OCI-LY3 (cell line): ENCODE measurements at regions not wholly inside any gene's neighbourhood (a gene's known extent, or its start where the extent isn't known, plus 50 kb on each side); places are given as distances from the start of the nearest gene placed in this dataset.

Experiments
- H2AFZ ChIP-seq: fragments of 200-600, 300-600 bp; shearing (Covaris generic); 2 replicates; pipeline ENCODE4 v1.6.0; 2014; ENCODE audit warnings: antibody characterized with exemption, low read depth, low read length
- H3K27ac ChIP-seq: fragments of 200-600, 300-600 bp; sonication (generic); 2 replicates; pipeline ENCODE4 v1.5.1; 2014; ENCODE audit warnings: mild to moderate bottlenecking, low read length, moderate library complexity, mixed read lengths
- H3K27me3 ChIP-seq: fragments of 200-600, 300-600 bp; sonication (generic); 2 replicates; pipeline ENCODE4 v1.6.1; 2014; ENCODE audit warnings: low read depth, low read length, mixed read lengths
- H3K36me3 ChIP-seq: fragments of 200-600, 300-600 bp; sonication (generic); replicated peaks from 2 replicates; pipeline ENCODE3; 2014; ENCODE audit warnings: low read depth, low read length, mixed read lengths
- H3K4me1 ChIP-seq: fragments of 300-600, 200-600 bp; sonication (generic); 2 replicates; pipeline ENCODE4 v1.6.1; 2014; ENCODE audit warnings: low read length, mixed read lengths
- H3K4me2 ChIP-seq: fragments of 200-600, 300-600 bp; sonication (generic); 2 replicates; pipeline ENCODE4 v1.6.1; 2014; ENCODE audit warnings: low read length, mixed read lengths
- H3K4me3 ChIP-seq: fragments of 300-600, 200-600 bp; sonication (generic); 2 replicates; pipeline ENCODE4 v1.5.1; 2014; ENCODE audit warnings: antibody characterized with exemption, mild to moderate bottlenecking, low read length, moderate library complexity
- H3K79me2 ChIP-seq: fragments of 300-600, 200-600 bp; shearing (Covaris generic); 2 replicates; pipeline ENCODE4 v1.6.1; 2014; ENCODE audit warnings: mild to moderate bottlenecking, low read length, mixed read lengths
- H3K9ac ChIP-seq: fragments of 300-600, 200-600 bp; shearing (Covaris generic); 2 replicates; pipeline ENCODE4 v1.6.0; 2014; ENCODE audit warnings: mild to moderate bottlenecking, low read length, moderate library complexity
- H3K9me3 ChIP-seq: fragments of 200-600, 300-600 bp; shearing (Covaris generic); 2 replicates; pipeline ENCODE4 v1.6.1; 2014; ENCODE audit warnings: low read length, mixed read lengths; ENCODE audit not compliant: insufficient read depth
- H4K20me1 ChIP-seq: fragments of 200-600, 300-600 bp; sonication (generic); 2 replicates; pipeline ENCODE4 v1.6.1; 2016; ENCODE audit warnings: low read length, mixed read lengths; ENCODE audit not compliant: insufficient read depth
- EZH2phosphoT487 ChIP-seq: fragments of 200-600 bp; shearing (Covaris generic); IDR thresholded peaks from 2 replicates; pipeline ENCODE4 v1.6.1; 2018; ENCODE audit warnings: antibody characterized with exemption, mixed run types, low read depth
- TF ChIP-seq, protein P1 (sequence below): fragments of 200-600, 300-600 bp; sonication (generic); IDR thresholded peaks from 2 replicates; pipeline ENCODE4 v1.5.1; 2014; ENCODE audit warnings: antibody characterized with exemption, low read length, low read depth

DNA sequence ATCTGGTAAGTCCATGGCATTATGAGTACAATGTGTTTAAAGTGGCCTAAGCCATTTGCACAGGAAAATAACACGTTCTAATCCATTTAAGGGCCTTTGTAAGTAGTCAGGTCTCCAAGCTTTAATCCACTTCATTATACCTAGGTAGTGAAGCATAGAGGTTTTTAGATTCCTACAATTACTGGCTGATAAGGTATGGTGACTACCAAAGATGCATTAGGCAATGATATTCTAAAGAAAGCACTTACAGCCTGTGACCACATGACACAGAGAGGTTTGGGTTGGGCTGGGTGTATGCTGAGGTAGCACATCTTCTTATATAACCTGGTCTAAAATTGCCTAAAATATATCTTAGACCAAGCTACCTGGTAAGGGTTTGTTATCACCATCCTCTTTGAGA lies 504.4 kb downstream of the TFAP2B start:
- no peak overlapping the region for H3K4me2 ChIP-seq

DNA sequence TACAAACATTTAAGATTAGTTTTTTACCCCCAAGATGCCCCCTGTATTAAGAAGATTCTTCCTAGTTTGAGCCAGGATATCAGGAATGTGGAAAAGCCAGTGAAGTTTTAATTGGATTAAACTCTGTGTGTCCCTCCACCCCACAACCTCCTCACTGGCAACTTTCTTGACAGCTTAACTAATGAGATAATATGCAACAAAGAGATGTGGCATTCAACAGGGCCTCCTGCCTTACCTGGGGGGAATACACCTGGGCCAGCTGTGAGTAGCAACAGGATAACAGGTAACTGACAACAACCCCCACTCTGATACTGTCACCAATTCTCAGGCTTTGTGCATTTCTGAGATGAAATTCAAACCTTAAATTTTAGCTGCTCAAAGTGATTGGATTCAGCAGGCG lies 512.3 kb downstream of the TFAP2B start:
- no peak overlapping the region for H3K27ac ChIP-seq
- no peaks in the 10 kb centered on the region for H3K4me1 ChIP-seq
- H3K27me3 ChIP-seq = no peaks in the 10 kb centered on the region
- no peak overlapping the region for H3K9ac ChIP-seq
- no peak overlapping the region for H2AFZ ChIP-seq
- no peaks in the 10 kb centered on the region for H3K36me3 ChIP-seq
- H3K9me3 ChIP-seq = no peaks in the 10 kb centered on the region
- no peak for TF ChIP-seq EZH2phosphoT487
- TF ChIP-seq, protein P1, sequence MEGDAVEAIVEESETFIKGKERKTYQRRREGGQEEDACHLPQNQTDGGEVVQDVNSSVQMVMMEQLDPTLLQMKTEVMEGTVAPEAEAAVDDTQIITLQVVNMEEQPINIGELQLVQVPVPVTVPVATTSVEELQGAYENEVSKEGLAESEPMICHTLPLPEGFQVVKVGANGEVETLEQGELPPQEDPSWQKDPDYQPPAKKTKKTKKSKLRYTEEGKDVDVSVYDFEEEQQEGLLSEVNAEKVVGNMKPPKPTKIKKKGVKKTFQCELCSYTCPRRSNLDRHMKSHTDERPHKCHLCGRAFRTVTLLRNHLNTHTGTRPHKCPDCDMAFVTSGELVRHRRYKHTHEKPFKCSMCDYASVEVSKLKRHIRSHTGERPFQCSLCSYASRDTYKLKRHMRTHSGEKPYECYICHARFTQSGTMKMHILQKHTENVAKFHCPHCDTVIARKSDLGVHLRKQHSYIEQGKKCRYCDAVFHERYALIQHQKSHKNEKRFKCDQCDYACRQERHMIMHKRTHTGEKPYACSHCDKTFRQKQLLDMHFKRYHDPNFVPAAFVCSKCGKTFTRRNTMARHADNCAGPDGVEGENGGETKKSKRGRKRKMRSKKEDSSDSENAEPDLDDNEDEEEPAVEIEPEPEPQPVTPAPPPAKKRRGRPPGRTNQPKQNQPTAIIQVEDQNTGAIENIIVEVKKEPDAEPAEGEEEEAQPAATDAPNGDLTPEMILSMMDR = no peak
- H3K4me2 ChIP-seq = no peak overlapping the region
- H3K4me3 ChIP-seq = no peak overlapping the region
- H3K79me2 ChIP-seq = no peaks in the 10 kb centered on the region
- H4K20me1 ChIP-seq = no peaks in the 10 kb centered on the region

More for the DNA sequence above, 504.4 kb downstream of the TFAP2B start:
- no peak for TF ChIP-seq EZH2phosphoT487
- TF ChIP-seq, protein P1 = no peak
- Histone ChIP-seq H3K36me3 (no peaks in the 10 kb centered on the region), H3K79me2 (no peaks in the 10 kb centered on the region), H2AFZ (no peak overlapping the region), H3K27ac (no peak overlapping the region), H4K20me1 (no peaks in the 10 kb centered on the region), H3K27me3 (no peaks in the 10 kb centered on the region), H3K4me1 (no peaks in the 10 kb centered on the region), H3K9me3 (no peaks in the 10 kb centered on the region), H3K4me3 (no peak overlapping the region), H3K9ac (no peak overlapping the region)

DNA sequence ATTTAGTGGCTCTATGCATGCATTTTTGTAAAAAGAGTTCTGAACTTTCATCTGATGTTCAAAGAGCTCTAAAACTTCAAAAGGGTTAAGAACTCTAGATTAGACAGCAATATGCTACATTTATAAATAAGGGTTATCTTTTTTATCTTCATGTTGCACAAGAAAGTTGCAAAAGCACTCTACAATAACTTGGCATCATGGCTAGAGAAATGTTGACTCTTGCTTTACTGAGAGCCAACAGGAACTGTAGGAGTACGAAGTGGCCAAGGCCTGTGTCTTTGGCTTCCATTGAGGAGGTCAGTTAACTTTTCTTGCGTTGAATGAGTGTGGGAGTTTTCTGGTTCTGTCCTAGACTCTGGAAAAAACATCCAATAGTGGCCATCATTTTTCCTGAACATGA lies 516.9 kb downstream of the TFAP2B start:
- Histone ChIP-seq H3K27me3 (no peaks in the 10 kb centered on the region), H3K27ac (no peak overlapping the region), H3K4me1 (no peaks in the 10 kb centered on the region), H2AFZ (no peak overlapping the region), H3K4me2 (no peak overlapping the region), H3K36me3 (no peaks in the 10 kb centered on the region), H3K79me2 (no peaks in the 10 kb centered on the region), H3K9ac (no peak overlapping the region), H4K20me1 (no peaks in the 10 kb centered on the region), H3K4me3 (no peak overlapping the region), H3K9me3 (no peaks in the 10 kb centered on the region)
- TF ChIP-seq, protein P1 = no peak
- TF ChIP-seq EZH2phosphoT487 = no peak

DNA sequence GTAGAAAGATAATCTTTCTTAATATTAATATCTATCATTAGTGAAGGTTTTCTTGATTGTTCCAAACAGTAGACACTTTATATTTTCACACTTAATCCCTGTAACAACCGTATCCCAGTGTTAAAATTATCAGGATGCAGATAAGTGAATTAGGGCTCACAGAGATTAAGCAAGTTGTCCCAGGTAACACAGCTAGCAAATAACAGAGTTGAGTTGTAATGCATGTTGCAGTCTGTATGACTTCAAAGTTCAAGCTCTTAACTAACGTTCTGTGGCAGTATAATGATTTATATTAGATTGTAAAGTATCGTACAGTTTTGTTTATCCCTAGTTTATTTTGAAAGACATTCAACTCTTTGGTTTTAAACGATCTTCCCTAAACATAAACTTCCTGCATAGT lies 517.5 kb downstream of the TFAP2B start:
- Histone ChIP-seq H3K36me3 (no peaks in the 10 kb centered on the region), H3K9ac (no peak overlapping the region), H3K4me3 (no peak overlapping the region), H3K79me2 (no peaks in the 10 kb centered on the region), H3K27ac (no peak overlapping the region), H4K20me1 (no peaks in the 10 kb centered on the region), H3K4me2 (no peak overlapping the region), H3K9me3 (no peaks in the 10 kb centered on the region), H3K4me1 (no peaks in the 10 kb centered on the region), H3K27me3 (no peaks in the 10 kb centered on the region), H2AFZ (no peak overlapping the region)
- TF ChIP-seq, protein P1 = no peak
- TF ChIP-seq EZH2phosphoT487 = no peak
